ENCODE measurements at regions not wholly inside any gene's neighbourhood (a gene's known extent, or its start where the extent isn't known, plus 50 kb on each side); places are given as distances from the start of the nearest gene placed in this dataset.

DNA sequence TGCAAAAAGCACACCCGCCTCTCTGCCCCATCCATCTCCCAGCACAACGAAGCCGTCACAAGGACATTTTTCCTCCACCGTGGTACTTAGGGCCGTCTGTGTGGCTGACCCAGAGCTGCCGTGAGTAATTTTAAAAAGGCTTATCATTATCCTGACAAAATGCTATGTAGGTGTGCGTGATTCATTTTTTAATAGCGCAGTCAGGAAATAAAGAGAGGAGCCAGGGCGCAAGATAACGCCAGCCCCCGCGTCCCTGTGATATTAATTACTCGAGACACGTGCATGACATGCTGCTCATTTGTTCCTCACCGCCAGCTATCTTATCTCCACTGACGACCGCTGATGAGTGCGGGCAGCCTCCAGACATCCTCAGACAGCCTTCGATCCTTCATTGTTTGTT, 332.7 kb upstream of the PFKP start:
- Histone ChIP-seq H3K9me3 (no peaks in the 10 kb centered on the region), H3K4me1 (no peaks in the 10 kb centered on the region), H3K27ac (no peak overlapping the region), H3K27me3 (no peaks in the 10 kb centered on the region), H3K4me3 (no peak overlapping the region), H3K36me3 (no peaks in the 10 kb centered on the region)
- no peak for DNase-seq
- TF ChIP-seq, protein P1, sequence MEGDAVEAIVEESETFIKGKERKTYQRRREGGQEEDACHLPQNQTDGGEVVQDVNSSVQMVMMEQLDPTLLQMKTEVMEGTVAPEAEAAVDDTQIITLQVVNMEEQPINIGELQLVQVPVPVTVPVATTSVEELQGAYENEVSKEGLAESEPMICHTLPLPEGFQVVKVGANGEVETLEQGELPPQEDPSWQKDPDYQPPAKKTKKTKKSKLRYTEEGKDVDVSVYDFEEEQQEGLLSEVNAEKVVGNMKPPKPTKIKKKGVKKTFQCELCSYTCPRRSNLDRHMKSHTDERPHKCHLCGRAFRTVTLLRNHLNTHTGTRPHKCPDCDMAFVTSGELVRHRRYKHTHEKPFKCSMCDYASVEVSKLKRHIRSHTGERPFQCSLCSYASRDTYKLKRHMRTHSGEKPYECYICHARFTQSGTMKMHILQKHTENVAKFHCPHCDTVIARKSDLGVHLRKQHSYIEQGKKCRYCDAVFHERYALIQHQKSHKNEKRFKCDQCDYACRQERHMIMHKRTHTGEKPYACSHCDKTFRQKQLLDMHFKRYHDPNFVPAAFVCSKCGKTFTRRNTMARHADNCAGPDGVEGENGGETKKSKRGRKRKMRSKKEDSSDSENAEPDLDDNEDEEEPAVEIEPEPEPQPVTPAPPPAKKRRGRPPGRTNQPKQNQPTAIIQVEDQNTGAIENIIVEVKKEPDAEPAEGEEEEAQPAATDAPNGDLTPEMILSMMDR (IDR thresholded peaks at IDR 0.05), result no peak
- intact Hi-C loops (cut with DNase I), result no loop called here
- no peak for ATAC-seq

DNA sequence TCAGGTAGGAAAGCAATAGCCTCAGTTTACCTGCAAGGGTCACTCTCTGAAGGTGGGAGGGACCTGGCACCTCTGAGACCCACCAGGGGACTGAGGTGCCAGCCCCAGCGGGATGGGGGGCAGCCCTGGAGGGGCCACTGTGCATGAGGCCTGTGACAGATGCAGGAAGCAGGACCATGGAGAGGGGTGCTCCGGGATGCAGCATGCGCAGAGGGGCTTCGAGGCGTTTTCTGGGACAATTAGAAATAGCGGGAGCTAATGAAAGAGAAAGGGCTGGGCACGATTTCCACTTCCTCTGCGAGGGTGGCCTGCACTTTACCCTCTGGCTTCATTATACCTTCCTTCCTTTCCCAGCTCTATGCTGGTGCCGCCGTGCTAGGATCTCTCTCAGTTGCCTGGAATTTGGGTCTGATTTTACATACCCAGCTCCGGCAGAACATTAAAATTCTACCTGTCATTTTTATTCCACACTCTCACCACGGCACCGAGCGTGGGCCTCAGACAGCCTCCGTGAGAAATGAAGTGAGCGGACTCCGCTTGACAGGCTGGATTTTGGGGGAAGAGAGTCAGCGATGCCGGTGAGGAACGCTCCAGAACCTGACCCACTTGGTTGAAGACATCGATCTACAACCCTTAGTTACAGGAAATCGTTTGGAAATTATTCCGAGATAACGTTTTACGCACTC, 333.9 kb upstream of the PFKP start:
- Histone ChIP-seq H3K27ac (no peak overlapping the region), H3K27me3 (no peaks in the 10 kb centered on the region), H3K4me1 (no peaks in the 10 kb centered on the region), H3K9me3 (no peaks in the 10 kb centered on the region), H3K36me3 (no peaks in the 10 kb centered on the region), H3K4me3 (no peak overlapping the region)
- intact Hi-C loops (cut with DNase I), result no loop called here
- TF ChIP-seq, protein P1 (IDR thresholded peaks at IDR 0.05), result no peak
- no peak for DNase-seq
- no peak for ATAC-seq

DNA sequence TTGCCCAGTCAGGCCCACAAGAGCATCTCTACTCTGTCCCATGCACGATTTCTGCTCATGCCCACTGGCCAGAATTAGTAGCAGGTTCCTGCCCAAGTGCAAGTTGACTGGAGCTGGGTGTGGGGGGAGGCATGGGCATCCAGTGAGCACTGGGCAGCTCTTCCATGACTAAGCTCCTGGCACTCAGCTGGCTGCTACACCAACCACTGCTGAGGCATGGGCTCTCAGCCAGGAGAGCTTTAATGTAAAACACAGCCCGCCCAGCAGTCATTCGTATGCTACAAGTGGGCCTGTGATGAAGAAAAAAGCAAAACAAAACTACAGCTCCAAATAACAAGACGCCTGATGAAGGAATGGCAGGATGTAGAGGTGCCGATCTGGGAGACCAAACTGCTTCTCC, 335.4 kb upstream of the PFKP start:
- TF ChIP-seq, protein P1 (IDR thresholded peaks at IDR 0.05), result no peak
- H3K4me3 ChIP-seq, result no peak overlapping the region
- ATAC-seq, result no peak

DNA sequence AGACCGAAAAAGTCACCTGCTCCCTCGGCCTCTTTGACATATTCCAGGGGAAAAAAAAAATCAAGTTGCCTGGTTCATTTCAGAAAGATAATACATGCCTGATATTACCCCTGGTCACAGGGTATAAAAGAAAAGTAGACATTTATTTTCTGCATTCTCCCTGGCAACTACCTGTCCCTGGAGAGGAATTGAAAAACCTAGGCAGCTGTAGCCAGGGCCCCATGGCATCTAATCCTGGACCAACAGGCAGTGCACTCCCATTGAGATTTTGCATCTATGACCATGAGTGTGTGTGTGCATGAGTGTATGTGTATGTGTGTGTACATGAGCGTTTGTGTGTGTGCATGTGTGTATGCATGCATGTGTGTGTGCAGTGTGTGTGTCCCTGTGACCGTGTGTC, 338.2 kb upstream of the PFKP start:
- Histone ChIP-seq H3K36me3 (no peaks in the 10 kb centered on the region), H3K4me1 (no peaks in the 10 kb centered on the region), H3K27me3 (no peaks in the 10 kb centered on the region), H3K4me3 (no peak overlapping the region), H3K9me3 (no peaks in the 10 kb centered on the region), H3K27ac (no peak overlapping the region)
- ATAC-seq, result no peak
- TF ChIP-seq, protein P1 (IDR thresholded peaks at IDR 0.05), result no peak
- no peak for DNase-seq
- intact Hi-C loops (cut with DNase I), result no loop called here

More for the DNA sequence above, 335.4 kb upstream of the PFKP start:
- no peak for DNase-seq
- Histone ChIP-seq H3K27ac (no peak overlapping the region), H3K27me3 (no peaks in the 10 kb centered on the region), H3K9me3 (no peaks in the 10 kb centered on the region), H3K36me3 (no peaks in the 10 kb centered on the region), H3K4me1 (no peaks in the 10 kb centered on the region)
- intact Hi-C loops (cut with DNase I), result no loop called here

DNA sequence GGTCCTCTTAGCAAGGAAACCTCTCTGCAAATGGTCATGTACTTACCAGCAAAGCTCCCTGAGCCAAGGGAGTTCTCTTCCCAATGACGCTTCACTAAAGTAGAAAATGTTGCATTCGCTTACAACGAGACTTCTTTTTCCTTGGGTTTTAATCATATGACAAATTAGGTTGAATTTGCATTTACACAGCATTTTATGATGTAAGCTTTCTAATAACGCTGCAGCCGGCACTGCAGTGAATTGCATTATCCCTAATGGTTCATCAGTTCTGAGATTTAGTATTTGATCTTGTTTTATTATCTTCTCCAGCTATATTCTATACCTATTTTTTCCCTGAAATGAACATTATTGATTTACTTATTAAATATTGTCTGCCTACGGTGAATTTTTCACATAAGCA, 339.3 kb upstream of the PFKP start:
- Histone ChIP-seq H3K4me3 (no peak overlapping the region), H3K4me1 (no peaks in the 10 kb centered on the region), H3K36me3 (no peaks in the 10 kb centered on the region), H3K9me3 (no peaks in the 10 kb centered on the region), H3K27me3 (no peaks in the 10 kb centered on the region), H3K27ac (no peak overlapping the region)
- ATAC-seq, result no peak
- intact Hi-C loops (cut with DNase I), result no loop called here
- TF ChIP-seq, protein P1 (IDR thresholded peaks at IDR 0.05), result no peak
- no peak for DNase-seq

DNA sequence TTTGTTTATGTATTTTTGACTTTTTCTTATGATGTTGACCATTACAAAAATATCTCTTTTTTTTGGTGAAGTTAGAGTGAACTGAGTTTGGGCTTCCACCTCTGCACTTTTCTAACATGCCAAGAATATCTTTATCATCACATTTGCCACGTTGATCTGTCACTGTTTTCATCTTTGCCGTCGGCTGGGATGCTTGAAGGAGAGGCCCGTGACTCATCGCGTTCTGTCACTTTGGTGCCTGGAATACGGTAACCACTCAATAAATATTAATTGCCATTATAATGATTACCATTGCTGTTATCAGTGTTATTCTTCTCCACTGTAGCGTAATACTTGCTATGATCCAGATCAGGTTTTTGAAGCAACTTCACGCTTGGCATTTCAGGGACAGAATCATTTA, 350.8 kb upstream of the PFKP start:
- no peaks in the 10 kb centered on the region for H3K9me3 ChIP-seq
- DNase-seq, result no peak
- H3K4me3 ChIP-seq, result no peak overlapping the region
- intact Hi-C loops (cut with DNase I), result no loop called here
- H3K36me3 ChIP-seq, result no peaks in the 10 kb centered on the region
- ATAC-seq, result no peak
- H3K27me3 ChIP-seq, result no peaks in the 10 kb centered on the region
- TF ChIP-seq, protein P1 (IDR thresholded peaks at IDR 0.05), result no peak
- H3K4me1 ChIP-seq, result no peaks in the 10 kb centered on the region
- H3K27ac ChIP-seq, result no peak overlapping the region

All from upper lobe of right lung (tissue), 1 donor.